ENCODE measurements at regions not wholly inside any gene's neighbourhood (a gene's known extent, or its start where the extent isn't known, plus 50 kb on each side); places are given as distances from the start of the nearest gene placed in this dataset.

GRCh38 chr10:125515571-125515970 is 167.4 kb downstream of the TEX36 start:
- no peak overlapping the region for H2AFZ ChIP-seq (ENCODE audit: control insufficient read depth, low read length)
- H3K4me2 ChIP-seq (ENCODE audit: control insufficient read depth, extremely low read depth, insufficient read depth, low read depth, low read length) = no peak overlapping the region
- FAIRE-seq (no peak), DNase-seq (ENCODE audit: low read depth, low spot score) (no peak)
- H3K9me1 ChIP-seq (ENCODE audit: control insufficient read depth, extremely low read depth, insufficient read depth, low read length) = no peaks in the 10 kb centered on the region
- dilution Hi-C loops (cut with MboI; ENCODE audit: extremely low pct_ligation_motif_present, low sequenced_read_pairs) = no loop called here
- H4K20me1 ChIP-seq (ENCODE audit: control insufficient read depth, extremely low read depth, insufficient read depth, low read length) = no peaks in the 10 kb centered on the region
- TF ChIP-seq CTCF (optimal IDR thresholded peaks at IDR 0.05 in 1 of 3, IDR thresholded peaks at IDR 0.05 in 1 of 3, conservative IDR thresholded peaks at IDR 0.05 in 1 of 3; ENCODE audit: extremely low read depth in 1 of 3, insufficient read depth in 2 of 3, low read length in 3 of 3) = no peak
- TF ChIP-seq EZH2 (IDR thresholded peaks at IDR 0.05; ENCODE audit: low read length) = no peak
- H3K27ac ChIP-seq (ENCODE audit: control insufficient read depth, insufficient read depth, low read length) = no peak overlapping the region
- H3K27me3 ChIP-seq (ENCODE audit: control insufficient read depth, extremely low read depth, insufficient read depth, low read length) = peaks cover 26% of the 10 kb centered on the region
- H3K79me2 ChIP-seq (ENCODE audit: control insufficient read depth, insufficient read depth, low read length) = no peaks in the 10 kb centered on the region
- no peaks in the 10 kb centered on the region for H3K9me3 ChIP-seq (ENCODE audit: control insufficient read depth, low read depth, low read length)
- H3K36me3 ChIP-seq (ENCODE audit: control insufficient read depth in 2 of 2, extremely low read depth in 1 of 2, insufficient read depth in 2 of 2, low read length in 2 of 2) = no peaks in the 10 kb centered on the region
- H3K9ac ChIP-seq (ENCODE audit: control insufficient read depth, extremely low read depth, insufficient read depth, low read length) = no peak overlapping the region
- no peaks in the 10 kb centered on the region for H3K4me1 ChIP-seq (ENCODE audit: control insufficient read depth, extremely low read depth, insufficient read depth, low read length)
- no peak overlapping the region for H3K4me3 ChIP-seq (ENCODE audit: control insufficient read depth in 2 of 3, extremely low read depth in 1 of 3, insufficient read depth in 2 of 3, low read depth in 1 of 3, low read length in 3 of 3)

GRCh38 chr10:125514206-125515162 is 168.5 kb downstream of the TEX36 start:
- Histone ChIP-seq H3K27ac (ENCODE audit: control insufficient read depth, insufficient read depth, low read length) (no peak overlapping the region), H3K36me3 (ENCODE audit: control insufficient read depth in 2 of 2, extremely low read depth in 1 of 2, insufficient read depth in 2 of 2, low read length in 2 of 2) (no peaks in the 10 kb centered on the region), H3K9me1 (ENCODE audit: control insufficient read depth, extremely low read depth, insufficient read depth, low read length) (no peaks in the 10 kb centered on the region), H3K4me1 (ENCODE audit: control insufficient read depth, extremely low read depth, insufficient read depth, low read length) (no peaks in the 10 kb centered on the region), H3K9ac (ENCODE audit: control insufficient read depth, extremely low read depth, insufficient read depth, low read length) (no peak overlapping the region), H3K4me2 (ENCODE audit: control insufficient read depth, extremely low read depth, insufficient read depth, low read depth, low read length) (no peak overlapping the region), H3K79me2 (ENCODE audit: control insufficient read depth, insufficient read depth, low read length) (no peaks in the 10 kb centered on the region), H4K20me1 (ENCODE audit: control insufficient read depth, extremely low read depth, insufficient read depth, low read length) (no peaks in the 10 kb centered on the region), H3K27me3 (ENCODE audit: control insufficient read depth, extremely low read depth, insufficient read depth, low read length) (peaks cover 26% of the 10 kb centered on the region), H3K9me3 (ENCODE audit: control insufficient read depth, low read depth, low read length) (no peaks in the 10 kb centered on the region), H3K4me3 (ENCODE audit: control insufficient read depth in 2 of 3, extremely low read depth in 1 of 3, insufficient read depth in 2 of 3, low read depth in 1 of 3, low read length in 3 of 3) (no peak overlapping the region), H2AFZ (ENCODE audit: control insufficient read depth, low read length) (no peak overlapping the region)
- DNase-seq (ENCODE audit: low read depth, low spot score) (no peak), FAIRE-seq (no peak)
- dilution Hi-C loops (cut with MboI; ENCODE audit: extremely low pct_ligation_motif_present, low sequenced_read_pairs) = no loop called here
- TF ChIP-seq CTCF (optimal IDR thresholded peaks at IDR 0.05 in 1 of 3, IDR thresholded peaks at IDR 0.05 in 1 of 3, conservative IDR thresholded peaks at IDR 0.05 in 1 of 3; ENCODE audit: extremely low read depth in 1 of 3, insufficient read depth in 2 of 3, low read length in 3 of 3) = no peak
- no peak for TF ChIP-seq EZH2 (IDR thresholded peaks at IDR 0.05; ENCODE audit: low read length)

All from keratinocyte (primary cell).